ENCODE measurements at regions not wholly inside any gene's neighbourhood (a gene's known extent, or its start where the extent isn't known, plus 50 kb on each side); places are given as distances from the start of the nearest gene placed in this dataset.
"Not testable (repeated sequence)": the region's sequence is repeated elsewhere in the genome, so short reads cannot be mapped to it uniquely, and the experiment has no call there.

- TF ChIP-seq EZH2 (optimal IDR thresholded peaks at IDR 0.05; ENCODE audit: low read depth, low read length) = no peak
- TF ChIP-seq CTCF (IDR thresholded peaks at IDR 0.05; ENCODE audit: low read length) = no peak
- TF ChIP-seq EZH2phosphoT487 (IDR thresholded peaks at IDR 0.05; ENCODE audit: low read length) = no peak
Measured at GRCh38 chr6:84868149-84868548, 103.8 kb upstream of the TBX18 start.

GRCh38 chr6:84867521-84867920 lies 103.1 kb upstream of the TBX18 start:
- no peak overlapping the region for H3K4me3 ChIP-seq (ENCODE audit: low read length)
- H3K9me3 ChIP-seq (replicated peaks; ENCODE audit: insufficient read depth, low read length) = no peaks in the 10 kb centered on the region
- no peaks in the 10 kb centered on the region for H3K9me2 ChIP-seq (replicated peaks; ENCODE audit: insufficient read depth, low read length)
- H3K27ac ChIP-seq (ENCODE audit: low read length) = no peak overlapping the region
- no peaks in the 10 kb centered on the region for H3F3A ChIP-seq (ENCODE audit: insufficient read depth, low read length)
- no peaks in the 10 kb centered on the region for H3K4me1 ChIP-seq (ENCODE audit: low read length)
- H3K27me3 ChIP-seq (replicated peaks; ENCODE audit: insufficient read depth, low read length) = no peaks in the 10 kb centered on the region
- no peak for DNase-seq
- no peak overlapping the region for H3K9ac ChIP-seq (ENCODE audit: low read length)
- TF ChIP-seq CTCF (IDR thresholded peaks at IDR 0.05; ENCODE audit: low read length) (no peak), EZH2phosphoT487 (IDR thresholded peaks at IDR 0.05; ENCODE audit: low read length) (no peak), EZH2 (optimal IDR thresholded peaks at IDR 0.05; ENCODE audit: low read depth, low read length) (no peak)
- H3K79me2 ChIP-seq (ENCODE audit: low read length) = no peaks in the 10 kb centered on the region
- H4K20me1 ChIP-seq (ENCODE audit: insufficient read depth, low read length) = no peaks in the 10 kb centered on the region
- no peaks in the 10 kb centered on the region for H3K36me3 ChIP-seq (replicated peaks; ENCODE audit: insufficient read depth, low read length)
- H3K4me2 ChIP-seq (ENCODE audit: low read depth, low read length) = no peak overlapping the region
- no peak overlapping the region for H2AFZ ChIP-seq (ENCODE audit: low read length)

More at GRCh38 chr6:84868149-84868548, 103.8 kb upstream of the TBX18 start:
- no peaks in the 10 kb centered on the region for H3K79me2 ChIP-seq (ENCODE audit: low read length)
- no peak overlapping the region for H3K9ac ChIP-seq (ENCODE audit: low read length)
- no peaks in the 10 kb centered on the region for H3F3A ChIP-seq (ENCODE audit: insufficient read depth, low read length)
- no peaks in the 10 kb centered on the region for H3K36me3 ChIP-seq (replicated peaks; ENCODE audit: insufficient read depth, low read length)
- H3K9me2 ChIP-seq (replicated peaks; ENCODE audit: insufficient read depth, low read length) = no peaks in the 10 kb centered on the region
- no peak overlapping the region for H3K4me2 ChIP-seq (ENCODE audit: low read depth, low read length)
- H3K27me3 ChIP-seq (replicated peaks; ENCODE audit: insufficient read depth, low read length) = no peaks in the 10 kb centered on the region
- H3K27ac ChIP-seq (ENCODE audit: low read length) = no peak overlapping the region
- DNase-seq = no peak
- H3K4me1 ChIP-seq (ENCODE audit: low read length) = no peaks in the 10 kb centered on the region
- no peak overlapping the region for H2AFZ ChIP-seq (ENCODE audit: low read length)
- H3K4me3 ChIP-seq (ENCODE audit: low read length) = no peak overlapping the region
- H3K9me3 ChIP-seq (replicated peaks; ENCODE audit: insufficient read depth, low read length) = no peaks in the 10 kb centered on the region
- no peaks in the 10 kb centered on the region for H4K20me1 ChIP-seq (ENCODE audit: insufficient read depth, low read length)

- DNase-seq = no peak
Measured at GRCh38 chr6:84866715-84867114, 102.3 kb upstream of the TBX18 start.

GRCh38 chr6:84865372-84865771 lies 101.0 kb upstream of the TBX18 start:
- H3K4me1 ChIP-seq (ENCODE audit: low read length); H3K36me3 ChIP-seq (replicated peaks; ENCODE audit: insufficient read depth, low read length); H3K4me2 ChIP-seq (ENCODE audit: low read depth, low read length); H3K79me2 ChIP-seq (ENCODE audit: low read length); H3K9ac ChIP-seq (ENCODE audit: low read length); H2AFZ ChIP-seq (ENCODE audit: low read length); H3F3A ChIP-seq (ENCODE audit: insufficient read depth, low read length); H3K27me3 ChIP-seq (replicated peaks; ENCODE audit: insufficient read depth, low read length); H3K4me3 ChIP-seq (ENCODE audit: low read length); H4K20me1 ChIP-seq (ENCODE audit: insufficient read depth, low read length); H3K9me3 ChIP-seq (replicated peaks; ENCODE audit: insufficient read depth, low read length); DNase-seq; H3K9me2 ChIP-seq (replicated peaks; ENCODE audit: insufficient read depth, low read length); H3K27ac ChIP-seq (ENCODE audit: low read length): not testable (repeated sequence)

More at GRCh38 chr6:84866715-84867114, 102.3 kb upstream of the TBX18 start:
- no peaks in the 10 kb centered on the region for H3K4me1 ChIP-seq (ENCODE audit: low read length)
- no peaks in the 10 kb centered on the region for H3K9me3 ChIP-seq (replicated peaks; ENCODE audit: insufficient read depth, low read length)
- no peaks in the 10 kb centered on the region for H3K36me3 ChIP-seq (replicated peaks; ENCODE audit: insufficient read depth, low read length)
- no peak for TF ChIP-seq EZH2phosphoT487 (IDR thresholded peaks at IDR 0.05; ENCODE audit: low read length)
- no peak for TF ChIP-seq CTCF (IDR thresholded peaks at IDR 0.05; ENCODE audit: low read length)
- TF ChIP-seq EZH2 (optimal IDR thresholded peaks at IDR 0.05; ENCODE audit: low read depth, low read length) = no peak
- no peaks in the 10 kb centered on the region for H3K9me2 ChIP-seq (replicated peaks; ENCODE audit: insufficient read depth, low read length)
- H3F3A ChIP-seq (ENCODE audit: insufficient read depth, low read length) = no peaks in the 10 kb centered on the region
- H3K27ac ChIP-seq (ENCODE audit: low read length) = no peak overlapping the region
- H3K9ac ChIP-seq (ENCODE audit: low read length) = no peak overlapping the region
- H3K79me2 ChIP-seq (ENCODE audit: low read length) = no peaks in the 10 kb centered on the region
- no peaks in the 10 kb centered on the region for H3K27me3 ChIP-seq (replicated peaks; ENCODE audit: insufficient read depth, low read length)
- H3K4me2 ChIP-seq (ENCODE audit: low read depth, low read length) = no peak overlapping the region
- H4K20me1 ChIP-seq (ENCODE audit: insufficient read depth, low read length) = no peaks in the 10 kb centered on the region
- no peak overlapping the region for H3K4me3 ChIP-seq (ENCODE audit: low read length)
- H2AFZ ChIP-seq (ENCODE audit: low read length) = no peak overlapping the region
